ENCODE measurements at regions not wholly inside any gene's neighbourhood (a gene's known extent, or its start where the extent isn't known, plus 50 kb on each side); places are given as distances from the start of the nearest gene placed in this dataset.
"Not testable (repeated sequence)": the region's sequence is repeated elsewhere in the genome, so short reads cannot be mapped to it uniquely, and the experiment has no call there.

DNA sequence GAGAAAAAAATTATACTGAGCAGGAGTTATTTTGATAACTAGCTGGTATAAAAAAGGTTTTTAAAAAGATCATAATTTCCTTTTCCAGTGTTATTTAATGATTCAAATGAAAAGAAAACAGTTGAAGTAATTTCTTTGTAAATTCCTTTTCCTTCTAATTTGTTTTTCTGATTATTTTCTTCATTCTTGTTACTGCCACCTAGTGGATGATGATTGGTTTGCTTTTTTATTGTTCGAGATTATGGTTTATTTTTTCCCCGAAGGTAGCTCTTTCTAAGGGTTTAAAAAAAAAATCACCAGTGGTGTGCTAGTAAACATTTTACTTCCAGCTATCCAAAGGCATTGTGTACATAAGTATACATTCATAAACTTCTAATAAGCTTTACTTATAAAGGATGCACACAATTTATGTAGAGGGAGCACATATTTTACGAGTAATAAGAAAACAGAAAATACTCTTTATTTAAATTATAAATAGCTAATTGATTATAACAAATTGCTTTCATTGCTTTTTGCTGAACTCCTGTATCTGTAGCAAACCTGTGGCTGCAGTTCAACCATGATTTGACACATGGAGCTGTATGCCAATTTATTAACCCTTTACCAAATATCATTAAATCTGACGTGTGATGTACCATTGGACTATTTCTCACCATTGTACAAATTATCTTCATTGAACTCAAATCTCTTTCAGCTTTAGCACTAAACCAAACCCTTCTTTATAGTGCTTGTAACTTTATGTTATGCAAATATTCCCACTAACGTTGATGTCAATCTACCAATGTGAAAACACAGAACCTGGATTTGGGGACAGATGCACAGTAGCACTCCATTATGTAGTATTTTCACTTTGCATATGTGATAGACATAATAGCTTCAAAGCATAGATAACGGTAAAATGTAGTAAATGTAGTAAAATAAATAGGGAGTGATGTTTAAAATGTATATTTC lies 97.8 kb upstream of the ANK2 start:
- DNase-seq = peak in 1 of 5 experiments; percentile 0

DNA sequence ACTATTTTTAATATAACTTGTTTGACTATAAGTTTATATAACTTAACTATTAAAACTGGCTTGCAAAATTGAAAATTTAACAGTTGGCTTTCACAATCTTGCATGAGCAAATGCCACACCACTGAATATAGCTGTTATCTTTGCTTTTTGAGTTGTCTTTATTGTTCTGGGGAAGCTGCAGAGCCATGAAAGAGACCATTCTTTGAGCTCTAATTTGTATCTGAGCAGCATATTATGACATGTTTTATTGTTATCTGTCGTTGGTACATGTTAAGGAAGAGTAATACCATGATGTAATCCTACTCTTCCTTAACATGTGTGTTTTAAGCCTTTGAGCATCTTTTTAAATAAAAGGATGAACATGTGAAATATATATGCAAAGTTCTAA lies 97.1 kb upstream of the ANK2 start:
- no peak for DNase-seq

DNA sequence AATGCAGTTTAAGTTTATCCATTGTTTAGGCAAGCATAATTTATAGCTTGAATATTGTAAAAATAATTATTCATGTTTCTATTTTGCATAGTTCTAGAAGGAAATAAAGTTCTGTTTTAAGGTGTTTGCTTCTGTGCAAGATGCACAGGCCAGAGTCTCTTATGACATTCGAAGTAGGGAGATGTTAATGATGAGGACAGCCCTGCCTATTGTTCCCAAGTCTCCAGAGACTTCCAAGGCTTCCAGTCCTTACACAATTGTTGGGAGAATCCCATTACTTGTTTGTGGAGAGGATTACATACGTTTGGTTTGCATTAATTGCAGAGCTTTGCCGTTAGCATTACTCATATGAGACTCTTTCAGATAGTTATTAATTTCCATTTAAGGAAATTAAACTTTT lies 96.2 kb upstream of the ANK2 start:
- DNase-seq = no peak

DNA sequence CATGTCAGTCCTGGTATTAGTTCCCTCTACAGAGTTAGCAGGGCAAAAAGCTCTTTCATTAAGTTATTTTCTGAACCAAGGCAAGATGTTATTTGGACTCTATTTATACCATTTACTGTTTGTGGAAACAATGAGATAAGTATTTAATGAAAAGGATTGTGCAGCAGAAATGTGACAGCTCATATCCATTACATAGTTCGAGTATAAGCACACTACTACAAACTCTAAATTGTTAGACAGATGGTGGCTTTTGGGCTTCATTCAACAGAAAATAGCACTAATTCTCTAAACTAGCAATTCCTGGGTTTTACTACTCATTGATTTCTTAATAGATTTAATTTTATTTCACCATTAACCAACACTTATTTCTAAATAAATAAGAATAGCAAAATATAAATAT lies 95.2 kb upstream of the ANK2 start:
- no peak for DNase-seq

DNA sequence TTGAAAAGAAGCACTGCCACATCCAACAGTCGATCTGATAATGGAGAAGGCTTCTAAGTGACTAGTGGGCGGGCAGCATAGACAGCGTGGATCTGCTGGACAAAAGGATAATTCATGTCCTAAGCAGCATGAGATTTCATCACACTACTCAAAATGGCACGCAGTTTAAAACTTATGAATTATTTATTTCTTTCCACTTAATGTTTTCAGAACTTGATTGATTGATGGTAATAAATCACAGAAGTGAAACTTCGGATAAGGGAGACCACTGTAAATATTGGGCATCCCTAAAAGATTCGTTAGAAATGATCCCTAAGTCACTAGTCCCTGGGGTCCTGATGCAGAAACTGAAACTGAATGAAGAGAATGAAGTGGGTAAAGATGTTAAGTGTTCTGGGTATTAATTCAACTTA lies 93.0 kb upstream of the ANK2 start:
- no peak for DNase-seq

DNA sequence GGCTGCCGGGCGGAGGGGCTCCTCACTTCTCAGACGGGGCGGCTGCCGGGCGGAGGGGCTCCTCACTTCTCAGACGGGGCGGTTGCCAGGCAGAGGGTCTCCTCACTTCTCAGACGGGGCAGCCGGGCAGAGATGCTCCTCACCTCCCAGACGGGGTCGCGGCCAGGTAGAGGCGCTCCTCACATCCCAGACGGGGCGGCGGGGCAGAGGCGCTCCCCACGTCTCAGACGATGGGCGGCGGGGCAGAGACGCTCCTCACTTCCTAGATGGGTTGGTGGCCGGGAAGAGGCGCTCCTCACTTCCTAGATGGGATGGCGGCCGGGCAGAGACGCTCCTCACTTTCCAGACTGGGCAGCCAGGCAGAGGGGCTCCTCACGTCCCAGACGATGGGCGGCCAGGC lies 91.7 kb upstream of the ANK2 start:
- DNase-seq = not testable (repeated sequence)

DNA sequence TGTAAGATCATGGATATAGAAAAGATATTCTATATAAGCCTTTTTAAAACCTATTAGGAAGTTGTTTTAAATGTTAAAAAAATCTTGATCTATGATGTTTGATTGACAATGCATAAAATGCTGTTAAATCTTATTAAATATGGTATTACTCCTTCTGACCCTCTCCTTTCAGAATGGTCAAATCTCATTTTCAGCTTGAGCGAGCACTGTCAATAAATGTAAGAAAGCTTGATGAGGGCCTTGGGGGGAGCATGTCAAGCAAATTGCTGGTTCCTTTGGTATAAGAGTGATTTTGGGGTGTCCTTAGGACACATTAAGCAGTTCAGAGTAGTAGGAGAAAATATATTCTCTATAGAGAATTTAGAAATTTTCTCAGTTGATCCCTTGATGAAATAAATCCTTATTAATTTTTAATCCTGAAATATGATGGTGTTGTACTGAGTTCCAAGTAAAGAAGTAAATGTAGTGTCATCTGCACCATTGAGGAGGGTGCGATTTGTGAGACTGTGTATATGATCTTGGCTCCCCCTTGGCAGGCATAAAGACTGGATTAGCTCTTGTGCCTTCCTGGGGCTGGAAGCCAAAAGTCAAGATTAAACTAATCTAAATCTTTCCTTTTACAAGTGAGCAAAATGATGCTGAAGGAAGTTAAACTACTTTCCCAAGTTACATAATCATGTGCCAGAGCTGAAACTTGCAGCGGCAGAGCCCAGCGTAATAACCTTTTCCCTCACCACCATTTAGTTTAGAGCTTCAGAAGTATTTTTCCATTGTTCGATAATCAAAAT lies 82.6 kb upstream of the ANK2 start:
- DNase-seq = no peak

DNA sequence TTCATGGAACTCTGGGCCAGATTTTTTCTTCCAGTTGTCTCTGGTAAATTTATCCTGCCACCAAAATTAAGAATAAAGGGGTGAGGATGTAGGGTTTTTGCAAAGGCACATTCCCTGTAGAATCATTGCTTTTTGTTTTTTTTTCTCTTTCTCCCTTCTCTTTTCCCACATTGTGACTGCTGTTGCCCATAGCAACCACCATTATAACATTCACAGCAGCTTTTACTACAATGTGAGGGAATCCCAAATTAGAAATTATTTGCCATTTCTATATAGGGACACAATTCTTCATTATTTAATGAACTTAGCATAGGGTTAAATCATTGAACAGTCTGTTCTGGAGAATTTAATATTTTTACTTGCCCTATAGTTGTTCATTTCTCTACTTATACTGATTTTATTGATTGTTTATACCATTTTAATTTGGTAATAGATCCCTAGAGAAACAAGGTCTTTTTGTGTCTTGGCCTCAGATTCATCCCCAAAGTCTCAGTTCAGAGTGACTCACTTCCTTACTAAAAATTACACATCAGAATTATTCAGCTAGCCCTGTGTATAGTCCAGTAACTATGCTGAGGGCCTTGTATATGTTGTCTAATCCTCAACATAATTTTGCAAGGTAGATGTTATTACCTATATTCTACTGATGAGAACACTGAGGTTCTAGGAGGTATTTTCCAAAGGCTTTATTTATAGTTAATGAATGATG lies 80.8 kb upstream of the ANK2 start:
- no peak for DNase-seq

DNA sequence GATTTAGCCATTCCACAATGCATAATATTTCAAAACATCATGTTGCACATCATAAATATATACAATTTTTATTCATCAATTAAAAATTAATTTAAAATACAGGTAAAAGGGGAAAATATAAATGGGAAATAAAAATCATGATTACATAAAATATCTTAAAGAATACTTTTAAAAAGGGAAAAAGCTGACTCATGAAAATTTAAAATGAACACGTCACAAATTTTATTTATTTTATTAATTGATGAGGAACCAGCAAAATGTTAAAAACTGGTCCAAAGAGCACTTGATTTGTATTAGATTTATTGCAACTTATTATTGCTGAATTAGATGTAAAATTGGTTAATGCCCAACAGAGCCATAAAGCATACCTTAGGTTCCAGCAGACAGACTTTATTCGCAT lies 78.5 kb upstream of the ANK2 start:
- no peak for DNase-seq

DNA sequence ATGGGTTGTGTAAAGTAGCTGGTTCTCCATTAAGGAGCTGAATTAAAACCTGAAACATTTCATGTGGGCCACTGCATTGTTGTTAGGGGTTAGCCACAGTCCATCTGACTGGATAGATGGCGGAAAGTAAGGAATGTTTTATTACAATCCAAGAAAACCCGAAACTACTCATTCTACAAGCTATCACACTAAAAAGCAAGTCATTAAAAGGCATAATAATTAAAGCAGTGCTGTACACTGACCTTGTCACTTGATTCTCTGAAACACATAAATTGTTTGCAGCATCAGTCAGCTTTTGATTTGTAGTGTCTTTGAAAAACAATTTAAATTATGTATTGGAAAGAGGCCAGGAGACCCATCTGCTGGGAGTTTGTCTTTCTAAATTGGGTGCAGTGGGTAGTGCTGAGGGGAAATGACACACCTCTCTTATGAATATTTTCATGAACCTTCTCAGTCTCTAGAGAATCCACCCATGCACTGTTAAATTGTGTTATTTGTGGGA lies 75.7 kb upstream of the ANK2 start:
- no peak for DNase-seq

DNA sequence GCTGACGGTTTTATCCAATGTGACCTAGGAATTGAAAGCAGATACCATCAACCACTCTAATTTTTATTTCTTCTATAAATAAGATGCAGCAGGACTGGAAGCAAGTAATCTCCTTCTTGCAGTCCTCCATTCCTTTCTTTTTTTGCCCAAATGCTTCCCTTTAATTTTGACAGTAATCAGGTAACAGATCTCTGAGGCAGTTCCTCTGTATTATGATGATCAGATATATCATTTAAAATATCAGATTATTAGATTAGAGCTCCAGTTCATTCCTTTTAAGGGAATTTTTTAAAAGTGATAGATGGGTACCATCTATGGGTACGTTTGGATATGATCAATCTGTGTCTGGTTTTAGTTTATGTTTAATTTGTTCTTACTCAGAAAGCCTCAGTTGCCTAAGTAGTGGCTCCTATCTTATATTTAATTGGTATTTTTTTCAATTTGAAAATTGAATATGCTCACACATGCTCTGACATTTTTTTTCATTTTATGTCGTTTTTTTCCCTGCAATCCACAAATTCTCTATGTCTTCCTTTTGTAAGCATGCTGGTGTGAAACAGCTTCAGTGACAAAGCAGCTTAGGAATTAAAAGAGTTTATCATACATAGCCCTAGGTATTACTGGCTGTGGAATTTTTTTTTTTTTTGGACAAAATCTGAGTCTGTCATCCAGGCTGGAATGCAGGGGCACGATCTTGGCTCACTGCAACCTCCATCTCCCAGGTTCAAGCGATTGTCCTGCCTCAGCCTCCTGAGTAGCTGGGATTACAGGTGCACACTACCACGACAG lies 73.7 kb upstream of the ANK2 start:
- no peak for DNase-seq

DNA sequence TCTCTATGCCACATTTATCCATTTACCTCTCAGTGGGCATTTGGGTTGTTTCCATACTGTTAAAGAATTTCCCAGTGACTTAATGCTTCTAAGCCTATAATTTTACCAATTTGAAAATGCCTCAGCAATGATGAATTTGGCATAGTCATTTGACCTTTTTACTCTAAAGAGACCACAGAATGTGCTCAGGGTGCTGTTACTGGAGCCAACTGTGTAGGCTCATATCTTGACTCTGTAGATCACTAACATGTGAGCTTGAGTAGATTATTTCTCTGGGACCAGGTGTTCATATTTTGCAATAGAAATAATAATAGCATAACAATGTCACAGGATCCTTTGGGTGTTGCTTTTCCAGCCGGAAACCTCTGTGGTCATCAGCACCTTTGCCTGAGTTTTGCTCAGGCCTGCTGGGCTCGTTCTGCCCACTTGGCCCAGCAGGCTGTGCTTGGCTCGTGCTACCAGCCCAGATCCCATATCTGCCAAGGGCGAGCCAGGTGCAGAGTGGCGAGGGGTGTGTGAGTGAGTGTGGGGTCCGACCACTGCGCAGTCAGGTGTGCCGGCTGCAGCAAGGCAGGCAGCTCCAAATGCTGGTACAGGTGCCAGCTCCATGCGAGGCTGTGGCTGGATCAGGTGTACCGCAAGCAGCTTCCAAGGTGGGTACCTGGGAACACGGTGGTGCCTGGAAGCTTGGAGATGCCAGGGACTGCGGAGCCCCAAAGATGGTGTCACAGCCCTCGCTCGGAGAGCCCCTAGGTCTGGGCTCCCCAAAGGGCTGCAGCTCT lies 70.6 kb upstream of the ANK2 start:
- DNase-seq = no peak

DNA sequence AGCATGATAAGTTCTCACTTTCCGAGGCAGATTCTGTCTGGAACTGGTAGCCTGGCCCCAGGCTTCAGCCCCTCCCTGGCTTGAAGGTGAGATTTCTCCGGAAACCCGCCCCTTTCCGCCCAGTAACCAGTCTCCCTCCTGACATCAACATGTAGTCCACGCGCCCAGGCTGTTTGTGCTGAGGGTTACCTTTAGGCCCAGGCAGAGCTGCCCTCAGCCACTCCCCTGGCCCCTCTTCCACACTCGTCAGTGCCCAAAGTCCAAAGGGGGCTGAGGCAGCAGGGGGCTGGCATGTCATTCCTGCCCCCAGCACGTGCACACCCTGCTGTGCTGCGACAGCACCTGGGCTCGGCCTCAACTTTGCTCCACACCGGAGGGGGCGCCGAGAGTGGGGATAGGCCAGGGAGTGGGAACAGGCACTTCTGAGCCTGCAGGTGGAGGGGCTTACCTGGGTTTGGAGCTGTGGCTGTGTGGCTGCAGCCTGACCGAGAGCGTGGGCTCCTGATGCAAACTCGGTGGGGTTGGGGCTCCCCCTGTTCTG lies 69.5 kb upstream of the ANK2 start:
- DNase-seq = no peak

DNA sequence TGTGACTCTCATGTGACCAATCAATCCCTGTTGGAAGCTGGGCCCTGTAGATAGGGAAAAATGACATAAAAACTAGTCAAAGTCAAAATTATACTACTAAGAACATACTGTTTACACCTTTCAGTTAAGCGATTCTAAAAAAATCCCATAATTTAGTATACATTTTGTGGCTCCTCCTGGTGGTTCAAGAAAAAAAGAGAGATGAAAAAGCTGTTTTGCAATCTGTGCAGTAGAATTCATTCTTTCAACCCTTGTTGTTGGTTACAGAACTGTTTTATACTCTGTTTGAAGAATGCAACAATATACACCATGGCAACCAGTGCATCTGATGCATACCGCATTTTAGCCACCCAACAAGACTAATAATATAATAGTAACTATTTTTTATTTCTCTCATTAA lies 66.8 kb upstream of the ANK2 start:
- DNase-seq = no peak

DNA sequence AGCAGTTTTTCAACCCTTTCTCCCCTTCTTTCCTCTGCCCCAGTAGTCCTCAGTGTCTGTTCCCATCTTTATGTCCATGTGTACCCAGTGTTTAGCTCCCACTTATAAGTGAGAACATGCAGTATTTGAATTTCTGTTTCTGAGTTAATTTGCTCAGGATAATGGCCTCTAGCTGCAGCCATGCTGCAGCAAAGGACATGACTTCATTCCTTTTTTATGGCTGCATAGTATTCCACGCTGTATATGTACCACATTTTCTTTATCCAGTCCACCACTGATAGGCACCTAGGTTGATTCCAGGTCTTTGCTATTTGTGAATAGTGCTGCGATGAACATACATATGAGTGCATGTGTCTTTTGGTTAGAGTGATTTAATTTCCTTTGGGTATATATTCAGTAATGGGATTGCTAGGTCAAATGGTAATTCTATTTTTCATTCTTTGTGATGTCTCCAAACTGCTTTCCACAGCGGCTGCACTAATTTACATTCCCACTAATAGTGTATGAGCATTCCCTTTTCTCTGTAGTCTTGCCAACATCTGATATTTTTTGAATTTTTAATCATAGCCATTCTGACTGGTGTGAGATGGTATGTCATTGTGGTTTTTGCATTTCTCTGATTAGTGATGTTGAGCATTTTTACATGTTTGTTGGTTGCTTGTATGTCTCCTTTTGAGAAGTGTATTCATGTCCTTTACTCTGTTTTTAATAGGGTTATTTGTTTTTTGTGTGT lies 54.6 kb upstream of the ANK2 start:
- DNase-seq = no peak

All from T-helper 2 cell (primary cell).